Neural progenitor cell (in vitro differentiated cells): ENCODE measurements at regions not wholly inside any gene's neighbourhood (a gene's known extent, or its start where the extent isn't known, plus 50 kb on each side); places are given as distances from the start of the nearest gene placed in this dataset.

ENCODE experiments used
- DNase-seq: peaks from one replicate; pipeline ENCODE4 v3.0.0-alpha.2; 2016; ENCODE audit warnings: low spot score
- H2AFZ ChIP-seq: fragments of 200-600 bp; sonication (generic); replicated peaks from 2 replicates; pipeline ENCODE4 v1.6.1; 2016; ENCODE audit warnings: antibody characterized with exemption
- H3F3A ChIP-seq: fragments of 200-600 bp; sonication (generic); 2 replicates; pipeline ENCODE4 v1.6.1; 2016; ENCODE audit warnings: antibody characterized with exemption, low read depth
- H3K27ac ChIP-seq: fragments of 200-600 bp; sonication (generic); 2 replicates; pipeline ENCODE4 v1.5.1; 2016; ENCODE audit warnings: mild to moderate bottlenecking
- H3K27me3 ChIP-seq: fragments of 200-600 bp; sonication (generic); 2 replicates; pipeline ENCODE4 v1.6.1; 2016; ENCODE audit warnings: mild to moderate bottlenecking, moderate library complexity
- H3K36me3 ChIP-seq: fragments of 200-600 bp; sonication (generic); 2 replicates; pipeline ENCODE4 v1.5.1; 2016
- H3K4me1 ChIP-seq: fragments of 200-600 bp; sonication (generic); 2 replicates; pipeline ENCODE4 v1.6.1; 2016; ENCODE audit warnings: mixed run types
- H3K4me2 ChIP-seq: fragments of 200-600 bp; sonication (generic); 2 replicates; pipeline ENCODE4 v1.6.1; 2016
- H3K4me3 ChIP-seq: fragments of 200-600 bp; sonication (generic); 2 replicates; pipeline ENCODE4 v1.5.1; 2016
- H3K79me2 ChIP-seq: fragments of 200-600 bp; sonication (generic); 2 replicates; pipeline ENCODE4 v1.6.1; 2016; ENCODE audit warnings: low read depth
- H3K9ac ChIP-seq: fragments of 200-600 bp; sonication (generic); 2 replicates; pipeline ENCODE4 v1.6.1; 2016
- H3K9me3 ChIP-seq: fragments of 200-600 bp; sonication (generic); 2 replicates; pipeline ENCODE4 v1.5.1; 2016; ENCODE audit warnings: low read depth
- H4K20me1 ChIP-seq: fragments of 200-600 bp; sonication (generic); 2 replicates; pipeline ENCODE4 v1.6.1; 2016; ENCODE audit warnings: low read depth
- H3K27ac Mint-ChIP-seq: 3 replicates; pipeline ENCODE4 v1.8.0; 2021; ENCODE audit warnings: mixed read lengths
- H3K27me3 Mint-ChIP-seq: 2 replicates; pipeline ENCODE4 v1.8.0; 2022; ENCODE audit warnings: low read depth, mild to moderate bottlenecking, inconsistent platforms, moderate library complexity, mixed read lengths; ENCODE audit not compliant: insufficient read depth
- H3K36me3 Mint-ChIP-seq: 3 replicates; pipeline ENCODE4 v1.8.0; 2021; ENCODE audit warnings: mixed read lengths
- H3K4me1 Mint-ChIP-seq: 3 replicates; pipeline ENCODE4 v1.8.0; 2021; ENCODE audit warnings: mixed read lengths
- H3K4me3 Mint-ChIP-seq: 3 replicates; pipeline ENCODE4 v1.8.0; 2021; ENCODE audit warnings: mild to moderate bottlenecking, moderate library complexity, mixed read lengths
- H3K9me3 Mint-ChIP-seq: 3 replicates; pipeline ENCODE4 v1.8.0; 2020; ENCODE audit warnings: mixed read lengths
- EZH2 ChIP-seq: fragments of 200-600 bp; sonication (generic); IDR thresholded peaks from 2 replicates; pipeline ENCODE4 v1.6.1; 2017; ENCODE audit warnings: antibody characterized with exemption, mild to moderate bottlenecking, moderate library complexity
- EZH2phosphoT487 ChIP-seq: fragments of 200-600 bp; sonication (generic); IDR thresholded peaks from 2 replicates; pipeline ENCODE4 v1.6.1; 2017; ENCODE audit warnings: antibody characterized with exemption
- microRNA counts: library from miRNA; unstranded; fragments of <30 nt; microRNA quantifications from one replicate; lab custom pipeline; 2016
- microRNA-seq: library from miRNA; unstranded; fragments of <30 nt; microRNA quantifications from one replicate; pipeline ENCODE4, GENCODE V29; 2016
- small RNA-seq: library from RNA; depleted of rRNA; stranded (forward); fragments of <200 nt; gene quantifications from one replicate; pipeline ENCODE3, GENCODE V24; 2015
- TF ChIP-seq, protein P1 (sequence below): fragments of 200-600 bp; sonication (generic); IDR thresholded peaks from 2 replicates; pipeline ENCODE4 v1.5.1; 2017; ENCODE audit warnings: antibody characterized with exemption, mild to moderate bottlenecking

DNA sequence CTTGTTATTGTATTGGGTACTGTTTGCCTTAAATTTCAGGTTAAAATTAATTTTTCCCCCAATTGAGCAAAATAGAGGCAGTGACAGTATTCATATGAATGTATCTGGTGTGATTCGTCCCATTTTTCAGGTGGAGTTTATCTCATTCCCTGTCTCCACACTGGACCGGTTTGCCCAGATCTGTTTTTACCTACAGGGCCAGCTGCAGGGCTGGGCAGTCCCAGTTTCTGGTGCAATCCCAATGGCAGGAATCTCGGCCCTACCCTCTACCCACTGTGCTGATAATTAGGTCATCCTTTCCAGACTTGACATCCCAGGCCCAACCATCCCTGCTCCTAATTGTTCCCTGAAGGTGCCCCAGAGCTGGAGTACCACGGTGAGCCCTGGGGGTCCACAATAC lies 49.8 kb upstream of the NFE2L3 start:
- Histone ChIP-seq H4K20me1 (no peaks in the 10 kb centered on the region), H3F3A (peaks cover 39% of the 10 kb centered on the region), H3K27me3 (no peaks in the 10 kb centered on the region), H3K9ac (no peak overlapping the region), H3K36me3 (no peaks in the 10 kb centered on the region), H3K4me2 (peak overlapping the region; percentile 69), H3K79me2 (no peaks in the 10 kb centered on the region), H3K4me1 (peaks cover 26% of the 10 kb centered on the region), H3K4me3 (peak overlapping the region; percentile 32), H3K27ac (peak overlapping the region; percentile 84), H2AFZ (no peak overlapping the region), H3K9me3 (no peaks in the 10 kb centered on the region)
- Mint-ChIP-seq H3K9me3 (no peaks in the 10 kb centered on the region), H3K4me3 (peak overlapping the region; percentile 79), H3K27ac (peak overlapping the region; percentile 99), H3K27me3 (peaks cover 6% of the 10 kb centered on the region), H3K36me3 (peaks cover 3% of the 10 kb centered on the region), H3K4me1 (peaks cover 30% of the 10 kb centered on the region)
- peak; percentile 31 for DNase-seq
- TF ChIP-seq, protein P1, sequence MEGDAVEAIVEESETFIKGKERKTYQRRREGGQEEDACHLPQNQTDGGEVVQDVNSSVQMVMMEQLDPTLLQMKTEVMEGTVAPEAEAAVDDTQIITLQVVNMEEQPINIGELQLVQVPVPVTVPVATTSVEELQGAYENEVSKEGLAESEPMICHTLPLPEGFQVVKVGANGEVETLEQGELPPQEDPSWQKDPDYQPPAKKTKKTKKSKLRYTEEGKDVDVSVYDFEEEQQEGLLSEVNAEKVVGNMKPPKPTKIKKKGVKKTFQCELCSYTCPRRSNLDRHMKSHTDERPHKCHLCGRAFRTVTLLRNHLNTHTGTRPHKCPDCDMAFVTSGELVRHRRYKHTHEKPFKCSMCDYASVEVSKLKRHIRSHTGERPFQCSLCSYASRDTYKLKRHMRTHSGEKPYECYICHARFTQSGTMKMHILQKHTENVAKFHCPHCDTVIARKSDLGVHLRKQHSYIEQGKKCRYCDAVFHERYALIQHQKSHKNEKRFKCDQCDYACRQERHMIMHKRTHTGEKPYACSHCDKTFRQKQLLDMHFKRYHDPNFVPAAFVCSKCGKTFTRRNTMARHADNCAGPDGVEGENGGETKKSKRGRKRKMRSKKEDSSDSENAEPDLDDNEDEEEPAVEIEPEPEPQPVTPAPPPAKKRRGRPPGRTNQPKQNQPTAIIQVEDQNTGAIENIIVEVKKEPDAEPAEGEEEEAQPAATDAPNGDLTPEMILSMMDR, result no peak
- TF ChIP-seq EZH2phosphoT487 (no peak), EZH2 (no peak)

MicroRNAs in the stretch of these regions (microRNA counts, 767-probe panel; counts per million panel counts)
- 9,371 counts per million, percentile 96 among the panel's probes with 10 or more counts for microRNA hsa-miR-148a-3p (lab: Ali Mortazavi, UCI)

Small RNA genes in the stretch of these regions (microRNA-seq; reads per million reads assigned to microRNA genes)
- gene MIR148A, result 104 reads per million, percentile 76 among the genes with 10 or more reads in this experiment

Small RNA genes in the stretch of these regions (small RNA-seq; reads per million reads assigned to genes)
- gene MIR148A, result 160 reads per million, percentile 99 among the genes with 10 or more reads in this experiment
